ENCODE measurements at regions not wholly inside any gene's neighbourhood (a gene's known extent, or its start where the extent isn't known, plus 50 kb on each side); places are given as distances from the start of the nearest gene placed in this dataset.

- no peak for DNase-seq
These were observed 114.0 kb downstream of the GATA6 start for GRCh38 chr18:22283397-22283796.

- no peak for DNase-seq
These were observed 113.7 kb downstream of the GATA6 start for GRCh38 chr18:22283116-22283395.

DNA sequence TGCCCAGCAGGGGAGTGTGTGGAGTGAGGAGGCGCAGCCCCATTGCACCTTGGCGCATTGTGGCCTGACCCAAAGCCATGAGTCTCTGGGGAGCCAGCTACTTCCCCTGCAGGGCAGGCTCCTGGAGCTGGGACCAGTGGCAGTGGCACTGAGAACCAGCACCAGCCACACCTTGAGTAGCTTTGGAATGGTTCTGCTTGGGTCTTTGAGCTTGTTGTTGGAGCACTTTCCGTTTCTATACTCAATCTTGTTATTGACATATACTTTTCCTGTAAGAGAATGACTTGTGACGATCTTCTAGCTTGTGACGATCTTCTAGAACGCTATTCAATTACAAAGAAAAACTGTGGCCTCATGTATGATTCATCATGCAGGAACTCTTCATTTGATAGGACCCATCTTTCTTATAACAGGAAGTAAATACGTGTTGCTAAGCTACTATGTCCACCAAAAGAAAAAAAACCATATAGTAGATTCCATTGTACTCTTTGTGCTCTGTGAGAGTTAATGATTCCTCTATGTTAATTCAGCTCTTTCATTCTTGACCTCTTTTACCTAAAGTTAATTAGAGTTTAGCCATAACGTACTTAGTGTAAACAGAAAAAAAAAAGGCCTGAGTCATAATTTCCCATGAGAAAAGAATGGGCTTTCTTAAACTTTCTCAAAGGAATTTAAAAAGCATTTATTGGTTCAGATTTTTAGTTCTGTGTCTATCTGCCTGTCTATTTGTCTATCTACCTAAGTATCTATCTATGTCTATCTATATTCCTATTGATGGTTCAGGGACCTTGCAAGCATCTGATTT lies 113.1 kb downstream of the GATA6 start:
- DNase-seq, result no peak

GRCh38 chr18:22280453-22280750 lies 111.0 kb downstream of the GATA6 start:
- no peak for DNase-seq

DNA sequence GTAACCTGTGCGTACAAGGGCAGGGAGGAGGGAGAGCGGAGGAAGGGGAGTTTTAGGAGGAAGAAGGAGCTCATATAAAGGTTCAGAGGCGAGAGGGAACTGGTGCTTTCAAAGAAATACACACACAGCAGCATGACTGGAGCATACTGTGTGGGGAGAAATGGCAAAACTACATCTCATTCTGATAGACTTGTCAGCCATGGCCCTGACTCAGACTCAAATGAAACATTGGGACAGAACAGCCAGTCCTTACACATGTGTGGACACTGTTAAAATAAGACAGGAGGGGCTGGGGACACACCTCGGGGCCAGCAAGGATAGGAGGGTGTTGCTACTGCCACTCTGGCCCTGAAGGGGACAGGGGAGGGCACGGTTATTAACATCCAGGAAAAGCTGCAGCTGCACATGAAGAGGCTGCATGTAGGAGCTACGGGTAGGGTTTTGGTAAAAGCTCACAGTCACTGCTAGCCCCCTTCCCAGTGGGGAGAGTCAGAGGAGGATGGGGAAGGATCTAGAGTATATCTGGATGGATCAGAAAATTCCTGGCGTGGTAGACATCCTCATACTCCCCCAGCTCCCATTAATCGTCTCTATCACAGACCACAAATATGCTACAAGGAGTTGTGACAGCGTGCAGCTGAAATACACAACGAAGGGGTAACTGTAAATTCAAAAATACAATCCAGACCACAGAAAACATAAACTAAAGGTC lies 110.5 kb downstream of the GATA6 start:
- DNase-seq, result no peak

GRCh38 chr18:22278798-22279197 lies 109.4 kb downstream of the GATA6 start:
- DNase-seq, result no peak

- no peak for DNase-seq
These were observed 108.4 kb downstream of the GATA6 start for GRCh38 chr18:22277758-22278157.

GRCh38 chr18:22276334-22276713 lies 106.9 kb downstream of the GATA6 start:
- DNase-seq, result no peak

- no peak for DNase-seq
These were observed 106.4 kb downstream of the GATA6 start for GRCh38 chr18:22275706-22276333.

DNA sequence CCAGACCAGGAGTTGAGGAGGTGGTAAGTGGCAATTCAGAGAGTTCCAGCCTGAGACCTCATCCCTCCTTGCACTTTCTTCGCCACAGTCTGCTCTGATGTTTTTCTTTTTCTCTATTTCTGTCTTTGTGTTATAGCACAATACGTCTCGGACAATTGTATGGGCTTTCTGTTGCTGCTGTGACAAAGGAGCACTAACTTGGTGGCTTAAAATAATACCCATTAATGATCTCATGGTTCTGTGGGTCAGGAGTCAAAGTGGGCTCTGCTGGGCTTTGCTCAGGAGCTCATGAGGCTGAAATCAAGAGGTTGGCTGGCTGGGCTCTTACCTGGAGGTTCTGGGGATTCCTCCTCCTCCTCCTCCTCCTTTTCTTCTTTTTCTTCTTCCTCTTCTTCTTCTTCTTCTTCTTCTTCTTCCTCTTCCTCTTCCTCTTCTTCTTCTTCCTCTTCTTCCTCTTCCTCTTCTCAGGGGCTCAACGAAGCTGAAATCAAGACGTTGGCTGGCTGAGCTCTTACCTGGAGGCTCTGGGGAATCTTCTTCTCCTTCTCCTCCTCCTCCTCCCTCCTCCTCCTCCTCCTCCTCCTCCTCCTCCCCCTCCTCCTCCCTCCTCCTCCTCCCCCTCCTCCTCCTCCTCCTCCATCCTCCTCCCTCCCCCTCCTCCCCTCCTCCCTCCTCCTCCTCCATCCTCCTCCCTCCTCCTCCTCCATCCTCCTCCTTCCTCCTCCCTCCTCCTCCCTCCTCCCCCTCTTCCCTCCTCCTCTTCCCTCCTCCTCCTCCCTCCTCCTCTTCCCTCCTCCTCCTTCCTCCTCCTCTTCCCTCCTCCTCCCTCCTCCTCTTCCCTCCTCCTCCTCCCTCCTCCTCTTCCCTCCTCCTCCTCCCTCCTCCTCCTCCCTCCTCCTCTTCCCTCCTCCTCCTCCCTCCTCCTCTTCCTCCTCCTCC lies 104.0 kb downstream of the GATA6 start:
- DNase-seq, result no peak

GRCh38 chr18:22272242-22272641 lies 102.9 kb downstream of the GATA6 start:
- DNase-seq, result no peak

DNA sequence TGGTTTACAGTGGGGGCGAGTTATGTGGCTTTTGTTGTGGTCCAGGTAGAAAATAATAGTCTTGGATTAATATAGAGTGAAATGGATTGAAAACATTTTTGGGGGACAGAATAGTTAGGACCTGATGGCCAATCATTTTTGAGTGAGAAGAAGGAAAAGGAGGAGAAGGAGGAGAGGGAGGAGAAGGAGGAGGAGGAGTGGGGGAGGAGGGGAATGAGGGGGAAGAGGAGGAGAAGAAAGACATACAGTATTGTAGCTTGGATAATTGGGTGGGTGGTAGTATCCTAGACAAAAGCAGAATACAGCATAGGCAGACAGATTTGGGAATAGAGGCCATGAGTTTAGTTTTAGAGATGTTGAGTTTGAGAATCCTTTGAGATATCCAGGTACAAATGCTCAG lies 101.6 kb downstream of the GATA6 start:
- DNase-seq, result no peak

DNA sequence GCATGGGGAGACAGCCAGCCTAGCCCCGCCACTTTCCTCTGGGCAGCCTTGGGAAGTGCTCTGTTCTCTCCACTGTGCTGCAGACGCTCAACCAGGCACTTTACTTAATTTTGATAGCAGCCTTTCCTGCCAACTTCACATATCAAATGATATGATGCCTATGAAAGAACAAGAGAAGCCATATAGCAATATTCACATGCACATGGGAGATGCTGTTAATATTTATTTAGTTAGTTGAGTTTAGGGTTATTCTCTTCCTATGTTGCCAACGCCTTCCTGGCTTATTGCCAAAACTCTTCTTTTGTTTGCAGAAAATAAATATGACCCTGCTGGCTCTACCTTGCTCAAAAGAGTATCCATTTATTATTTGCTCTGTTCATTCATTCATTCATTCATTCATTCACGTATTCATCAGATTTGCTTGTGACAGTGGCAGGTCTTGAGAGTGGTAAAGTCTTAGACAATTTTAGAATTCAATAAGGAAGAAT lies 99.3 kb downstream of the GATA6 start:
- DNase-seq, result no peak

- no peak for DNase-seq
These were observed 98.3 kb downstream of the GATA6 start for GRCh38 chr18:22267697-22268096.

DNA sequence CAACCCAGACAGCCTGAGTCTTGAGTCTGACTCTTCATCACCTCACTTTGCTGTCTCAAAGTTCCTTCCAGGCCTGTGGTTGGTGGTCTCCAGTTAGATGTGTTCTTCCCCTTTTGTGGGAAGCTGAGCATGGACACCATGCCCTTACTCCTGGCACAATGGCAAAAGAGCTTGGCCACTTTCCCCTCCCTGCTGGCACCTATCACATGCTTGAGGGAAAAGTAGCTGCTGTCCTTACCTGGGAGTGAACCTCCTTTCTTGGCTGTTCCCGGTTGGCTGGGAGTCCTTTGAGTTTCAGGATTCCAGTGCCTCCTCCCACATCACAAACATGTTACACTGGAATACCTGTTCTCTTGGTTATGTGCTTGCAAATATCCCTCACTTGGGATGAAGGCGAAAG lies 97.8 kb downstream of the GATA6 start:
- no peak for DNase-seq

GRCh38 chr18:22265838-22266237 lies 96.4 kb downstream of the GATA6 start:
- DNase-seq, result no peak

DNA sequence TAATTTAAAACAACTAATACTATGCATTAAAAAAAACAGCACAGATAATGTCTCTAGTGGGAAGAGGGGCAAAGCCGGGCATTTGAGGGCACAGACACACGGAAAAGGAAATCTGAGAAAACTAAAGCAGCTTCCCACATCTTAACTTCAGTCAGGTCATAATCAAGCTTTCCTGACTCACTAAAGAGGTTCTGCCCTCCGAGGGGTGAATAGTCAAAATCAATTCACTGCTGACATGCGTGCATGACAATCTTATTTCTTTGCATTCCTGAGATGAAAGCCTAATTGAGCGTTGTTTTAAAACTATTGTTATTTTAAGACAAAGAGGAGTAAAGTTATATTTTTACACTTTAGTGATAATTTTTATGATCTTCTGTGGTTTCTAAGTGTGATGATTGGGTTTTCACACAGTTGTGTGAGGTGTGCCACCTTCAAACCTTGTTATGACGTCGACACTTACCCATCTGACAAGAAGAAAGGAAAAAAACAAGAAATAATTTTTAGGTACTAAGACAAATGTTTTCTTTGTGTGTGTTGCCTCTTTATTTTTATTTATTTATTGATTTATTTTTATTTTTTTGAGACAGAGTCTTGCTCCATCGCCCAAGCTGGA lies 90.9 kb downstream of the GATA6 start:
- DNase-seq, result no peak

- no peak for DNase-seq
These were observed 87.7 kb downstream of the GATA6 start for GRCh38 chr18:22257022-22257543.

DNA sequence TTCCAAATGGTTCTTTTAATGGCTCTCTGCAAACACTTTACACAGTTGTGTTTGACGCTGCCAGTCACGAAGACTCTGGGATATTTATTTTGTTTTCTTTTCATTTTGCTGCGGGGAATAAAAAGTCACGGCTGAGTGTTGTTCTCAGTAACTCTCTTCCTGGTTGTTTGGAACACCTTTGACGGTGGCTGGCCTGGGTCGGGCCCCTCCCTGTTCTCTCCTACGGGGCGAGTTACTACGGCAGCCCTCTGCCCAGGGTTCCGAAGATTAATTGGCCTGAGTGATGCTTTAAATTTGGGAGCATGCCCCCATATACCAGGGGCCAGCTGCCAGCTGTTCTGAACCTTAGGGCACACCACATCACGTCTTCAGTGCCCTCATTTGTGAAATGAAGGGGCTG lies 84.7 kb downstream of the GATA6 start:
- DNase-seq, result no peak

DNA sequence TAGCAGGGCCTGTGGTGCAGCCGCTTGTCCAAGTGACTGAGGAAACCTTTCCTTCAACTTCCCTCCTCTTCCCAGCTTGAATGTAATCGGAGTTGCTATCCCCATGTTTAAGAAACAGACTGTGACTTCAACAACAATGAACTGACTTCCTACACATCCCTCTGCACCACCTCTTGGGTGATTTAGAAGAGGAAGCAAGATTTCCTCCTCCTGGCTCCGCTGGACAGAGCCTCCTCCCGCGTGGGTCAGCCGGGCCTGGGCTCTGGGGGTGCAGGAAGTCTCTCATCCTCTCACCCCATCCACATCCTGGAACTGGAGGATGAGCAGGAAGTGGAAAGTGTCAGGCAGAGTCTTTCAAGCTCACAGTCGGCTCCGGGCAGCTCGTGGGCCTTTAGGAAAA lies 84.3 kb downstream of the GATA6 start:
- DNase-seq, result no peak

- no peak for DNase-seq
These were observed 83.8 kb downstream of the GATA6 start for GRCh38 chr18:22253156-22253555.
